Peyer's patch (tissue), 4 donors: ENCODE measurements at regions not wholly inside any gene's neighbourhood (a gene's known extent, or its start where the extent isn't known, plus 50 kb on each side); places are given as distances from the start of the nearest gene placed in this dataset.

Experiments used
- DNase-seq, 3 donors: peaks; one replicate each; pipeline ENCODE4 v3.0.0-alpha.2; 2017 to 2019
- H3K27ac ChIP-seq, 4 donors: fragments of 200-600 bp; sonication (generic); one replicate each; pipeline ENCODE4 v1.5.1; 2016 to 2019
- H3K27me3 ChIP-seq, 2 donors: fragments of 200-600 bp; sonication (generic); one replicate each; pipeline ENCODE4 v1.5.1; 2019
- H3K36me3 ChIP-seq, 3 donors: fragments of 200-600 bp; sonication (generic); one replicate each; pipeline ENCODE4 v1.5.1; 2016 to 2019
- H3K4me1 ChIP-seq, 4 donors: fragments of 200-600 bp; sonication (generic); one replicate each; pipeline ENCODE4 v1.5.1; 2016 to 2019
- H3K4me3 ChIP-seq, 4 donors: fragments of 200-600 bp; sonication (generic); 1 replicate in 3 of 4; 2 replicates in 1 of 4; pipeline ENCODE4 v1.5.1; 2016 to 2019; ENCODE audit warnings: mild to moderate bottlenecking in 1 of 4
- H3K9me3 ChIP-seq, 4 donors: fragments of 200-600 bp; sonication (generic); one replicate each; pipeline ENCODE4 v1.5.1; 2016 to 2019; ENCODE audit warnings: mild to moderate bottlenecking in 1 of 4
- CTCF ChIP-seq, 6 experiments: fragments of 450-650 bp in 4 of 6; fragments of 200-600 bp in 2 of 6; sonication (generic) in 1 of 6; IDR thresholded peaks; one replicate each; pipeline ENCODE4 v1.5.1; 2017 to 2019; ENCODE audit warnings: antibody characterized with exemption in 6 of 6, mild to moderate bottlenecking in 3 of 6, moderate library complexity in 1 of 6
- POLR2A ChIP-seq, 2 donors: fragments of 450-650 bp; IDR thresholded peaks; one replicate each; pipeline ENCODE4 v1.5.1; 2017; ENCODE audit warnings: antibody characterized with exemption in 2 of 2, mild to moderate bottlenecking in 2 of 2, moderate library complexity in 2 of 2

GRCh38 chr3:144771381-144771870 lies 799.8 kb downstream of the DIPK2A start:
- H3K27me3 ChIP-seq, result no peaks in the 10 kb centered on the region
- H3K36me3 ChIP-seq, result no peaks in the 10 kb centered on the region
- TF ChIP-seq POLR2A (IDR thresholded peaks at IDR 0.05) (no peak), CTCF (IDR thresholded peaks at IDR 0.05) (no peak)
- no peaks in the 10 kb centered on the region for H3K4me1 ChIP-seq
- no peaks in the 10 kb centered on the region for H3K9me3 ChIP-seq
- DNase-seq, result no peak
- no peak overlapping the region for H3K27ac ChIP-seq
- no peak overlapping the region for H3K4me3 ChIP-seq

GRCh38 chr3:144772372-144772771 lies 800.7 kb downstream of the DIPK2A start:
- Histone ChIP-seq H3K27ac (no peak overlapping the region), H3K4me1 (no peaks in the 10 kb centered on the region), H3K9me3 (no peaks in the 10 kb centered on the region), H3K36me3 (no peaks in the 10 kb centered on the region), H3K4me3 (no peak overlapping the region), H3K27me3 (no peaks in the 10 kb centered on the region)
- DNase-seq, result no peak
- TF ChIP-seq POLR2A (IDR thresholded peaks at IDR 0.05) (no peak), CTCF (IDR thresholded peaks at IDR 0.05) (no peak)

- H3K27ac ChIP-seq, result no peak overlapping the region
- H3K4me3 ChIP-seq, result no peak overlapping the region
- TF ChIP-seq POLR2A (IDR thresholded peaks at IDR 0.05), result no peak
- TF ChIP-seq CTCF (IDR thresholded peaks at IDR 0.05), result no peak
- no peaks in the 10 kb centered on the region for H3K4me1 ChIP-seq
- no peak for DNase-seq
- no peaks in the 10 kb centered on the region for H3K27me3 ChIP-seq
- H3K9me3 ChIP-seq, result no peaks in the 10 kb centered on the region
- H3K36me3 ChIP-seq, result no peaks in the 10 kb centered on the region
Observed at GRCh38 chr3:144773350-144773749, 801.7 kb downstream of the DIPK2A start.

- no peak for TF ChIP-seq CTCF (IDR thresholded peaks at IDR 0.05)
- TF ChIP-seq POLR2A (IDR thresholded peaks at IDR 0.05), result no peak
- H3K4me3 ChIP-seq, result no peak overlapping the region
- H3K4me1 ChIP-seq, result no peaks in the 10 kb centered on the region
- no peaks in the 10 kb centered on the region for H3K27me3 ChIP-seq
- no peak for DNase-seq
- H3K36me3 ChIP-seq, result no peaks in the 10 kb centered on the region
- H3K27ac ChIP-seq, result no peak overlapping the region
- no peaks in the 10 kb centered on the region for H3K9me3 ChIP-seq
Observed at GRCh38 chr3:144774897-144775296, 803.3 kb downstream of the DIPK2A start.

GRCh38 chr3:144775551-144775950 lies 803.9 kb downstream of the DIPK2A start:
- TF ChIP-seq POLR2A (IDR thresholded peaks at IDR 0.05) (no peak), CTCF (IDR thresholded peaks at IDR 0.05) (no peak)

GRCh38 chr3:144777906-144778305 lies 806.3 kb downstream of the DIPK2A start:
- no peaks in the 10 kb centered on the region for H3K4me1 ChIP-seq
- no peaks in the 10 kb centered on the region for H3K9me3 ChIP-seq
- no peaks in the 10 kb centered on the region for H3K27me3 ChIP-seq
- no peaks in the 10 kb centered on the region for H3K36me3 ChIP-seq
- DNase-seq, result no peak
- TF ChIP-seq POLR2A (IDR thresholded peaks at IDR 0.05) (no peak), CTCF (IDR thresholded peaks at IDR 0.05) (no peak)
- H3K27ac ChIP-seq, result no peak overlapping the region
- H3K4me3 ChIP-seq, result no peak overlapping the region

More at GRCh38 chr3:144775551-144775950, 803.9 kb downstream of the DIPK2A start:
- H3K27ac ChIP-seq, result no peak overlapping the region
- H3K4me3 ChIP-seq, result no peak overlapping the region
- H3K27me3 ChIP-seq, result no peaks in the 10 kb centered on the region
- DNase-seq, result no peak
- H3K4me1 ChIP-seq, result no peaks in the 10 kb centered on the region
- no peaks in the 10 kb centered on the region for H3K9me3 ChIP-seq
- no peaks in the 10 kb centered on the region for H3K36me3 ChIP-seq
